Transverse colon (tissue), 4 donors: ENCODE measurements at regions not wholly inside any gene's neighbourhood (a gene's known extent, or its start where the extent isn't known, plus 50 kb on each side); places are given as distances from the start of the nearest gene placed in this dataset.

Experiments used
- CTCF ChIP-seq, 5 experiments: fragments of 200-600 bp in 3 of 5; fragments of 450-650 bp in 2 of 5; sonication (generic) in 3 of 5; IDR thresholded peaks; 1 replicate in 2 of 5; 2 replicates in 3 of 5; pipeline ENCODE4 v1.5.1; 2016 to 2017; ENCODE audit warnings: antibody characterized with exemption in 5 of 5, inconsistent platforms in 3 of 5, mild to moderate bottlenecking in 2 of 5, moderate library complexity in 1 of 5
- EP300 ChIP-seq: sonication (generic); formaldehyde crosslinking; IDR thresholded peaks from one replicate; pipeline ENCODE4 v1.6.1; 2017; ENCODE audit warnings: antibody characterized with exemption, low read depth
- POLR2A ChIP-seq: fragments of 450-650 bp; IDR thresholded peaks from one replicate; pipeline ENCODE4 v1.6.1; 2016; ENCODE audit warnings: antibody characterized with exemption, mild to moderate bottlenecking, moderate library complexity
- POLR2AphosphoS5 ChIP-seq, 3 donors: sonication (generic); formaldehyde crosslinking; IDR thresholded peaks; one replicate each; pipeline ENCODE4 v1.6.1; 2016; ENCODE audit warnings: antibody characterized with exemption in 3 of 3

DNA sequence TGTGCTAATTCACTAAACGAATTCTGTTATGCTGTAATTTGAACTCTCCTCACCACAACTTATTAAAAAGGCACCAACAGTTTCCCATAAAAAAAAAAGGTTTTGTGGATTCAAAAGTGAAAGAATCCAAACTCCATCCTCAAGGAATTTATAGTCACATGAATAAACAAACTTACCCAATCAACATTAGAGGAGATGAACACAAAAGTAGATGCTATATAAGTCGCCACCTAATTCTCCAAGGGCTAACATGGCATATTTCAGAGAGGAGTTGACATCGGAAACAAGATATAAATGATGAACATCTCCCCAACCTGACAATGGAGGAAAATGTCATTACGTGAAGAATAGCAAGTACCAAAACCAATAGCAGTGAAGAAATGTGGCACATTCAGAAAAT, 265.5 kb upstream of the PRKD1 start:
- no peak for TF ChIP-seq POLR2A
- no peak for TF ChIP-seq POLR2AphosphoS5 (IDR thresholded peaks at IDR 0.05)
- no peak for TF ChIP-seq CTCF (IDR thresholded peaks at IDR 0.05)
- no peak for TF ChIP-seq EP300
